Right kidney (tissue), 1 donor: ENCODE measurements at regions not wholly inside any gene's neighbourhood (a gene's known extent, or its start where the extent isn't known, plus 50 kb on each side); places are given as distances from the start of the nearest gene placed in this dataset.

ENCODE experiments used
- DNase-seq: peaks from one replicate; pipeline ENCODE4 v3.0.0-alpha.2; 2016

DNA sequence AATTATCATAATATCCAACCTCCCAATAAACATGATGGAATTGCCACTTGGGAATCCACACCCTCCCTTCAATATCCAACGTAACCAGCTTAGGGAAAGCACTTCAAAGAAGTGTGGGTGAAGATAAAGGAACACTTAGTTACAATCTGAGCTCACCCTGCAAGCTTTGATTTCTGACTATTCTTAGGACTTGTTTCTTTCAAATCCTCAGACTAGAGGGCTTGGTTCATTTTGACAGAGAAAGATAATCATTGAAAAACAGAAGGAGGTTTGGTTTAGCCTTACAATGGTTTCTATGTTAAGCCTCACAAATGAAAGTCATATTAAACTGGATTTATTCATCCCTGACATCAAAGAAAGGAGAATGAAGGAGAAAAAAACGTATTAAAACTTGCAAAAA lies 57.9 kb upstream of the SYT13 start:
- no peak for DNase-seq

- DNase-seq, result no peak
Measured at GRCh38 chr11:45343444-45343843, 57.3 kb upstream of the SYT13 start.

- no peak for DNase-seq
Measured at GRCh38 chr11:45341372-45341771, 55.2 kb upstream of the SYT13 start.

GRCh38 chr11:45339729-45340519 lies 53.8 kb upstream of the SYT13 start:
- peak; percentile 85 for DNase-seq

DNA sequence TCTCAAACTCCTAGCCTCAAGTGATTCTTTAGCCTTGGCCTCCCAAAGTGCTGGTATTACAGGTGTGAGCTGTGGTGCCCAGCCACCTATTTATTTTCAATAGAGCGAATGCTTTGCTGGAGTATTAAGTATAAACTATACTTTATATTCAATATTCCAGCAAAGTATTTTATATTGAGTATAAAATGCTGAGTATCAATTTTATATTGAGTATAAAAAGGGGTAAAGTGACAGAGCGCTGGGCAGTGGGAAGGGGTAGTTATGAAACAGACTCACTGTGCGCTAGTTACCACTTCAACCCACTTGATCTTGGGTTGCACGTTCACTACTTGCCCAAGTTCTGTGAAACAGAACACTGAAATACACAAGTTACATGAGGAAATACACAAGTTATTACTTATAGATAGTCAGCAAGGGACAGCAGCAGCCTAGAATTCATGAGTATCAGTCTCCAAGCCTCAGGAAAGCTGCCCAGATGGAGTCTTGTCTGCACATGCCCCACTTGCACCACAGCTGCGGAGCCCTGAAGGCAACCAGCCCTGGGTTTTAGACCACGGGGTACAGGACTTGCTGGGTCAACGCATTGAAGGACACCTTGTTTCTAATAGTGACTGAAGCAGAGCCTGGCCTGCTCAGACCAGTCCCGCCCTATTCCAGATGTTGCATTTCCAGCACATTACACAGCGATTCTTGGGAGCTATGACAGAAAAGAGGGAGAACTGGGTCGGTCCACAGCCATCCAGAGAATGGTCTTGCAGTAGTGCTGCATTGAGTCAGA lies 51.6 kb upstream of the SYT13 start:
- no peak for DNase-seq

- no peak for DNase-seq
Measured at GRCh38 chr11:45336136-45336535, 50.0 kb upstream of the SYT13 start.
